IMR-90 (cell line): ENCODE measurements at regions not wholly inside any gene's neighbourhood (a gene's known extent, or its start where the extent isn't known, plus 50 kb on each side); places are given as distances from the start of the nearest gene placed in this dataset.

ENCODE experiments used
- BHLHE40 ChIP-seq: fragments of 150-350 bp; IDR thresholded peaks from 2 replicates; pipeline ENCODE4 v1.6.1; 2016; ENCODE audit warnings: mild to moderate bottlenecking, low read depth, low read length
- CTCF ChIP-seq: conservative IDR thresholded peaks from 2 replicates; pipeline ENCODE4 v1.5.1; 2012; ENCODE audit warnings: mild to moderate bottlenecking, low read depth, low read length, improper control_type of control experiment
- MAZ ChIP-seq: IDR thresholded peaks from 2 replicates; pipeline ENCODE4 v1.6.1; 2012; ENCODE audit warnings: low read depth, mild to moderate bottlenecking, low read length, improper control_type of control experiment, moderate library complexity, borderline replicate concordance
- MXI1 ChIP-seq: IDR thresholded peaks from 2 replicates; pipeline ENCODE4 v1.6.1; 2012; ENCODE audit warnings: low read depth, mild to moderate bottlenecking, low read length, moderate library complexity, borderline replicate concordance
- NFE2L2 ChIP-seq: fragments of 150-350 bp; IDR thresholded peaks from 2 replicates; pipeline ENCODE4 v1.6.1; 2016; ENCODE audit warnings: low read depth, mild to moderate bottlenecking, low read length
- POLR2A ChIP-seq: IDR thresholded peaks from 2 replicates; pipeline ENCODE4 v1.6.1; 2012; ENCODE audit warnings: mild to moderate bottlenecking, low read depth, low read length
- RAD21 ChIP-seq: IDR thresholded peaks from 2 replicates; pipeline ENCODE4 v1.6.1; 2012; ENCODE audit warnings: low read length, improper control_type of control experiment
- RFX5 ChIP-seq: IDR thresholded peaks from 2 replicates; pipeline ENCODE4 v1.8.0; 2012; ENCODE audit warnings: low read depth, mild to moderate bottlenecking, low read length, moderate library complexity
- SMC3 ChIP-seq: fragments of 150-350 bp; IDR thresholded peaks from 2 replicates; pipeline ENCODE4 v1.6.1; 2016; ENCODE audit warnings: low read depth, mild to moderate bottlenecking, antibody characterized with exemption, low read length, moderate library complexity

GRCh38 chr7:101728128-101728527 is 89.3 kb upstream of the CUX1 start:
- no peak for TF ChIP-seq CTCF
- no peak for TF ChIP-seq POLR2A
- no peak for TF ChIP-seq MXI1
- no peak for TF ChIP-seq SMC3
- TF ChIP-seq BHLHE40, result no peak
- no peak for TF ChIP-seq RAD21
- TF ChIP-seq MAZ, result no peak
- TF ChIP-seq RFX5, result no peak
- TF ChIP-seq NFE2L2, result no peak
